Thyroid gland (tissue), 4 donors: ENCODE measurements at regions not wholly inside any gene's neighbourhood (a gene's known extent, or its start where the extent isn't known, plus 50 kb on each side); places are given as distances from the start of the nearest gene placed in this dataset.

Experiments used
- DNase-seq, 2 donors: peaks; one replicate each; pipeline ENCODE4 v3.0.0-alpha.2; 2019
- H3K27ac ChIP-seq, 3 donors: fragments of 200-600 bp; sonication (generic); 1 replicate in 2 of 3; 2 replicates in 1 of 3; pipeline ENCODE4 v1.5.1; 2016 to 2019; ENCODE audit warnings: mild to moderate bottlenecking in 1 of 3, moderate library complexity in 1 of 3
- H3K27me3 ChIP-seq: fragments of 200-600 bp; sonication (generic); one replicate; pipeline ENCODE4 v1.5.1; 2019
- H3K36me3 ChIP-seq, 2 donors: fragments of 200-600 bp; sonication (generic); one replicate each; pipeline ENCODE4 v1.5.1; 2016 to 2019
- H3K4me1 ChIP-seq, 2 donors: fragments of 200-600 bp; sonication (generic); one replicate each; pipeline ENCODE4 v1.5.1; 2017 to 2019
- H3K4me3 ChIP-seq, 3 donors: fragments of 200-600 bp; sonication (generic); replicated peaks in 1 of 3; 1 replicate in 2 of 3; 2 replicates in 1 of 3; pipeline ENCODE4 v1.5.1; 2016; ENCODE audit warnings: mild to moderate bottlenecking in 1 of 3
- H3K9me3 ChIP-seq: fragments of 200-600 bp; sonication (generic); one replicate; pipeline ENCODE4 v1.5.1; 2017
- CTCF ChIP-seq, 6 experiments: fragments of 200-600 bp in 3 of 6; fragments of 450-650 bp in 3 of 6; sonication (generic) in 3 of 6; IDR thresholded peaks; one replicate each; pipeline ENCODE4 v1.5.1; 2016 to 2019; ENCODE audit warnings: antibody characterized with exemption in 6 of 6, mild to moderate bottlenecking in 2 of 6, inconsistent platforms in 1 of 6, moderate library complexity in 1 of 6
- POLR2A ChIP-seq, 2 donors: fragments of 450-650 bp; IDR thresholded peaks; one replicate each; pipeline ENCODE4 v1.6.1; 2017; ENCODE audit warnings: antibody characterized with exemption in 2 of 2, mild to moderate bottlenecking in 2 of 2, moderate library complexity in 1 of 2
- WGBS, 2 donors: methylation state at CpG; one replicate each; pipeline ENCODE4 v1.1.5; 2017; 5-methylcytosine and 5-hydroxymethylcytosine counted together
- intact Hi-C: fragments of 100-400 bp; cut with DNase I; formaldehyde crosslinking; loops from one replicate; pipeline ENCODE4 v1.15.1; 2023

- Histone ChIP-seq H3K9me3 (no peaks in the 10 kb centered on the region), H3K27ac (no peak overlapping the region), H3K27me3 (no peaks in the 10 kb centered on the region), H3K4me1 (no peaks in the 10 kb centered on the region), H3K36me3 (no peaks in the 10 kb centered on the region), H3K4me3 (no peak overlapping the region)
- DNase-seq = no peak
- intact Hi-C loops = no loop called here
- TF ChIP-seq POLR2A (IDR thresholded peaks at IDR 0.05) = no peak
- TF ChIP-seq CTCF (IDR thresholded peaks at IDR 0.05) = no peak
- WGBS, 2 donors = 88 to 98% methylated on average over 1 of the region's 1 CpG
Measured at GRCh38 chr5:122527547-122527946, 215.5 kb downstream of the SNCAIP start.

- H3K4me3 ChIP-seq = no peak overlapping the region
- H3K9me3 ChIP-seq = no peaks in the 10 kb centered on the region
- intact Hi-C loops = no loop called here
- DNase-seq = no peak
- no peaks in the 10 kb centered on the region for H3K27me3 ChIP-seq
- H3K36me3 ChIP-seq = no peaks in the 10 kb centered on the region
- no peak overlapping the region for H3K27ac ChIP-seq
- no peak for TF ChIP-seq CTCF (IDR thresholded peaks at IDR 0.05)
- TF ChIP-seq POLR2A (IDR thresholded peaks at IDR 0.05) = no peak
- WGBS, 2 donors = 41 to 51% methylated on average over 4 of the region's 4 CpGs
- no peaks in the 10 kb centered on the region for H3K4me1 ChIP-seq
Measured at GRCh38 chr5:122532035-122532434, 220.0 kb downstream of the SNCAIP start.

GRCh38 chr5:122533825-122534224, 221.8 kb downstream of the SNCAIP start:
- no peak overlapping the region for H3K4me3 ChIP-seq
- no peaks in the 10 kb centered on the region for H3K36me3 ChIP-seq
- H3K4me1 ChIP-seq = no peaks in the 10 kb centered on the region
- TF ChIP-seq CTCF (IDR thresholded peaks at IDR 0.05) (no peak), POLR2A (IDR thresholded peaks at IDR 0.05) (no peak)
- intact Hi-C loops = no loop called here
- H3K27ac ChIP-seq = no peak overlapping the region
- H3K27me3 ChIP-seq = no peaks in the 10 kb centered on the region
- H3K9me3 ChIP-seq = no peaks in the 10 kb centered on the region
- no peak for DNase-seq

- no peak for TF ChIP-seq CTCF (IDR thresholded peaks at IDR 0.05)
- TF ChIP-seq POLR2A (IDR thresholded peaks at IDR 0.05) = no peak
- Histone ChIP-seq H3K27me3 (no peaks in the 10 kb centered on the region), H3K36me3 (no peaks in the 10 kb centered on the region), H3K27ac (no peak overlapping the region), H3K4me1 (no peaks in the 10 kb centered on the region), H3K4me3 (no peak overlapping the region), H3K9me3 (no peaks in the 10 kb centered on the region)
- no peak for DNase-seq
- WGBS, 2 donors = 64 to 98% methylated on average over 2 of the region's 2 CpGs
- intact Hi-C loops = no loop called here
Measured at GRCh38 chr5:122534829-122535228, 222.8 kb downstream of the SNCAIP start.

- DNase-seq = no peak
- TF ChIP-seq CTCF (IDR thresholded peaks at IDR 0.05) (no peak), POLR2A (IDR thresholded peaks at IDR 0.05) (no peak)
- H3K36me3 ChIP-seq = no peaks in the 10 kb centered on the region
- H3K4me1 ChIP-seq = no peaks in the 10 kb centered on the region
- no peaks in the 10 kb centered on the region for H3K9me3 ChIP-seq
- H3K27ac ChIP-seq = no peak overlapping the region
- intact Hi-C loops = no loop called here
- no peaks in the 10 kb centered on the region for H3K27me3 ChIP-seq
- no peak overlapping the region for H3K4me3 ChIP-seq
- WGBS, 2 donors = 35 to 54% methylated on average over 1 of the region's 1 CpG
Measured at GRCh38 chr5:122541388-122541787, 229.4 kb downstream of the SNCAIP start.
